DOHH2 (cell line): ENCODE measurements at regions not wholly inside any gene's neighbourhood (a gene's known extent, or its start where the extent isn't known, plus 50 kb on each side); places are given as distances from the start of the nearest gene placed in this dataset.
"Not testable (repeated sequence)": the region's sequence is repeated elsewhere in the genome, so short reads cannot be mapped to it uniquely, and the experiment has no call there.

Experiments used
- H3F3A ChIP-seq: fragments of 200-600 bp; sonication (generic), shearing (Covaris generic); 2 replicates; pipeline ENCODE4 v1.6.0; 2016; ENCODE audit warnings: antibody characterized with exemption, mild to moderate bottlenecking; ENCODE audit not compliant: control insufficient read depth, insufficient read depth
- H3K27ac ChIP-seq: fragments of 200-600 bp; sonication (generic); 2 replicates; pipeline ENCODE4 v1.5.1; 2014; ENCODE audit warnings: low read depth, mild to moderate bottlenecking, low read length, moderate library complexity
- H3K27me3 ChIP-seq: fragments of 200-600 bp; sonication (generic); 2 replicates; pipeline ENCODE4 v1.6.1; 2014; ENCODE audit warnings: mild to moderate bottlenecking, low read length, mixed read lengths; ENCODE audit not compliant: control insufficient read depth
- H3K36me3 ChIP-seq: fragments of 200-600 bp; sonication (generic); 2 replicates; pipeline ENCODE4 v1.6.1; 2014; ENCODE audit warnings: mild to moderate bottlenecking, low read length, moderate library complexity, mixed read lengths; ENCODE audit not compliant: control insufficient read depth
- H3K4me1 ChIP-seq: fragments of 200-600 bp; sonication (generic); 2 replicates; pipeline ENCODE4 v1.6.1; 2014; ENCODE audit warnings: mild to moderate bottlenecking, low read length, mixed read lengths; ENCODE audit not compliant: control insufficient read depth
- H3K4me2 ChIP-seq: fragments of 200-600 bp; sonication (generic); 2 replicates; pipeline ENCODE4 v1.6.0; 2014; ENCODE audit warnings: mild to moderate bottlenecking, low read length, moderate library complexity
- H3K4me3 ChIP-seq: fragments of 200-600 bp; sonication (generic); 2 replicates; pipeline ENCODE4 v1.5.1; 2014; ENCODE audit warnings: mild to moderate bottlenecking, low read length, mixed read lengths
- H3K79me2 ChIP-seq: fragments of 200-600 bp; sonication (generic); 2 replicates; pipeline ENCODE4 v1.6.1; 2014; ENCODE audit warnings: mild to moderate bottlenecking, low read length, mixed read lengths; ENCODE audit not compliant: control insufficient read depth
- H3K9me2 ChIP-seq: fragments of 200-600 bp; sonication (generic); replicated peaks from 2 replicates; pipeline ENCODE4 v1.6.1; 2014; ENCODE audit warnings: mild to moderate bottlenecking, low read length, mixed read lengths; ENCODE audit not compliant: control insufficient read depth
- H3K9me3 ChIP-seq: fragments of 200-600 bp; sonication (generic); 2 replicates; pipeline ENCODE4 v1.6.1; 2014; ENCODE audit warnings: antibody characterized with exemption, low read length, mixed read lengths; ENCODE audit not compliant: control insufficient read depth, insufficient read depth
- H4K20me1 ChIP-seq: fragments of 200-600 bp; sonication (generic); 2 replicates; pipeline ENCODE4 v1.6.0; 2014; ENCODE audit warnings: low read depth, mild to moderate bottlenecking, antibody characterized with exemption, low read length, moderate library complexity; ENCODE audit not compliant: control insufficient read depth, insufficient read depth
- CTCF ChIP-seq: fragments of 200-600 bp; sonication (generic); IDR thresholded peaks from one replicate; pipeline ENCODE4 v1.5.1; 2014; ENCODE audit warnings: antibody characterized with exemption, mild to moderate bottlenecking, low read depth, low read length; ENCODE audit not compliant: poor library complexity, severe bottlenecking
- EZH2phosphoT487 ChIP-seq: fragments of 200-600 bp; sonication (generic); IDR thresholded peaks from 2 replicates; pipeline ENCODE4 v1.6.1; 2017; ENCODE audit warnings: borderline replicate concordance, mild to moderate bottlenecking, antibody characterized with exemption, low read length, moderate library complexity, mixed read lengths

- H3K9me2 ChIP-seq = no peaks in the 10 kb centered on the region
- H3K27me3 ChIP-seq = peaks cover 12% of the 10 kb centered on the region
- no peak overlapping the region for H3K27ac ChIP-seq
- TF ChIP-seq CTCF = no peak
- TF ChIP-seq EZH2phosphoT487 = no peak
- no peak overlapping the region for H3K4me3 ChIP-seq
- no peaks in the 10 kb centered on the region for H3K79me2 ChIP-seq
- H3K36me3 ChIP-seq = no peaks in the 10 kb centered on the region
- no peaks in the 10 kb centered on the region for H3K4me1 ChIP-seq
- H3F3A ChIP-seq = no peaks in the 10 kb centered on the region
- H3K4me2 ChIP-seq = no peak overlapping the region
- no peaks in the 10 kb centered on the region for H3K9me3 ChIP-seq
- H4K20me1 ChIP-seq = no peaks in the 10 kb centered on the region
Measured at GRCh38 chr16:14014284-14014625, 56.9 kb upstream of the MRTFB start.

GRCh38 chr16:14015033-14015432, 56.1 kb upstream of the MRTFB start:
- Histone ChIP-seq H3K27ac (no peak overlapping the region), H3K4me2 (no peak overlapping the region)

GRCh38 chr16:14015461-14015860, 55.7 kb upstream of the MRTFB start:
- H3K36me3 ChIP-seq = no peaks in the 10 kb centered on the region
- H3K79me2 ChIP-seq = no peaks in the 10 kb centered on the region
- no peak overlapping the region for H3K4me3 ChIP-seq
- no peaks in the 10 kb centered on the region for H3K9me2 ChIP-seq
- no peaks in the 10 kb centered on the region for H3K4me1 ChIP-seq
- no peak overlapping the region for H3K4me2 ChIP-seq
- peaks cover 5% of the 10 kb centered on the region for H3K27me3 ChIP-seq
- no peak overlapping the region for H3K27ac ChIP-seq
- no peaks in the 10 kb centered on the region for H3F3A ChIP-seq
- TF ChIP-seq CTCF = no peak
- TF ChIP-seq EZH2phosphoT487 = no peak
- no peaks in the 10 kb centered on the region for H4K20me1 ChIP-seq
- H3K9me3 ChIP-seq = no peaks in the 10 kb centered on the region

More at GRCh38 chr16:14015033-14015432, 56.1 kb upstream of the MRTFB start:
- Histone ChIP-seq H4K20me1 (no peaks in the 10 kb centered on the region), H3K9me2 (no peaks in the 10 kb centered on the region), H3K4me1 (no peaks in the 10 kb centered on the region), H3K27me3 (peaks cover 5% of the 10 kb centered on the region), H3K9me3 (no peaks in the 10 kb centered on the region), H3K36me3 (no peaks in the 10 kb centered on the region), H3F3A (no peaks in the 10 kb centered on the region), H3K79me2 (no peaks in the 10 kb centered on the region), H3K4me3 (no peak overlapping the region)
- TF ChIP-seq CTCF (no peak), EZH2phosphoT487 (no peak)

GRCh38 chr16:14015948-14016347, 55.2 kb upstream of the MRTFB start:
- Histone ChIP-seq H3K27me3 (peaks cover 5% of the 10 kb centered on the region), H3K4me2 (no peak overlapping the region), H3F3A (no peaks in the 10 kb centered on the region), H3K79me2 (no peaks in the 10 kb centered on the region), H3K9me2 (no peaks in the 10 kb centered on the region), H3K36me3 (no peaks in the 10 kb centered on the region), H3K4me3 (no peak overlapping the region), H3K27ac (no peak overlapping the region), H3K4me1 (no peaks in the 10 kb centered on the region), H3K9me3 (no peaks in the 10 kb centered on the region), H4K20me1 (no peaks in the 10 kb centered on the region)
- TF ChIP-seq EZH2phosphoT487 (no peak), CTCF (no peak)

- not testable (repeated sequence) for H3K9me3 ChIP-seq, H3F3A ChIP-seq, H3K4me2 ChIP-seq, H3K4me3 ChIP-seq, H3K27ac ChIP-seq, H3K4me1 ChIP-seq, H4K20me1 ChIP-seq, H3K36me3 ChIP-seq, H3K27me3 ChIP-seq, H3K79me2 ChIP-seq, H3K9me2 ChIP-seq
Measured at GRCh38 chr16:14016362-14016761, 54.8 kb upstream of the MRTFB start.
